ENCODE measurements at regions not wholly inside any gene's neighbourhood (a gene's known extent, or its start where the extent isn't known, plus 50 kb on each side); places are given as distances from the start of the nearest gene placed in this dataset.

- no peak for DNase-seq (ENCODE audit: low read depth)
Observed at GRCh38 chr2:30048636-30049175, 98.1 kb upstream of the YPEL5 start.

- DNase-seq (ENCODE audit: low read depth), result no peak
Observed at GRCh38 chr2:30055548-30055947, 91.3 kb upstream of the YPEL5 start.

- no peak for DNase-seq (ENCODE audit: low read depth)
Observed at GRCh38 chr2:30060562-30060961, 86.2 kb upstream of the YPEL5 start.

- no peak for DNase-seq (ENCODE audit: low read depth)
Observed at GRCh38 chr2:30068067-30068466, 78.7 kb upstream of the YPEL5 start.

GRCh38 chr2:30072250-30072842 lies 74.5 kb upstream of the YPEL5 start:
- DNase-seq (ENCODE audit: low read depth), result peak; percentile 10

GRCh38 chr2:30073523-30073922 lies 73.3 kb upstream of the YPEL5 start:
- no peak for DNase-seq (ENCODE audit: low read depth)

GRCh38 chr2:30074023-30074422 lies 72.8 kb upstream of the YPEL5 start:
- no peak for DNase-seq (ENCODE audit: low read depth)

GRCh38 chr2:30078521-30078920 lies 68.3 kb upstream of the YPEL5 start:
- DNase-seq (ENCODE audit: low read depth), result no peak

GRCh38 chr2:30084915-30085314 lies 61.9 kb upstream of the YPEL5 start:
- DNase-seq (ENCODE audit: low read depth), result no peak

GRCh38 chr2:30089171-30089570 lies 57.6 kb upstream of the YPEL5 start:
- DNase-seq (ENCODE audit: low read depth), result no peak

- no peak for DNase-seq (ENCODE audit: low read depth)
Observed at GRCh38 chr2:30095402-30095801, 51.4 kb upstream of the YPEL5 start.

GRCh38 chr2:30096451-30096850 lies 50.4 kb upstream of the YPEL5 start:
- DNase-seq (ENCODE audit: low read depth), result no peak
